ENCODE measurements at regions not wholly inside any gene's neighbourhood (a gene's known extent, or its start where the extent isn't known, plus 50 kb on each side); places are given as distances from the start of the nearest gene placed in this dataset.
"Not testable (repeated sequence)": the region's sequence is repeated elsewhere in the genome, so short reads cannot be mapped to it uniquely, and the experiment has no call there.

DNA sequence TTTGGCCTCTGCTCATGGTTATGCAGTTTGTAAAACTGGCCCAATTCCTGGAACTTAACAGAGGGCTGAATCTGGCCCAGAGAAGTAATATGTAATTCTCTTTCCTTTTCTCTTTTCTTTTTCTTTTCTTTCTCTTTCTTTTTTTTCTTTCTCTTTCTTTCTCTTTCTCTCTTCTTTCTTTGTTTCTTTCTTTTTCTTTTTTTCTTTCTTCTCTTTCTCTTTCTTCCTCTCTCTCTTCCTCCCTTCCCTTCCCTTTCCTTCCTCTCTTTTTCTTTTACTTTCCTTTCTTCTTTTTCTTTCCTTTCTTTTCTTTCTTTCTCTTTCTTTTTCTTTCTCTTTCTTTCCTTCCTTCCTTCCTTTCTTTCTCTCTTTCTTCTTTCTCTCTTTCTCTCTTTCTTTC, 88.8 kb upstream of the SLITRK5 start:
- no peaks in the 10 kb centered on the region for H3K36me3 ChIP-seq
- no peaks in the 10 kb centered on the region for H3K27me3 ChIP-seq
- DNase-seq: no peak
- H3K9me3 ChIP-seq: no peaks in the 10 kb centered on the region
- intact Hi-C loops (cut with DNase I; ENCODE audit: low total_unique reads): no loop called here
- H3K4me3 ChIP-seq: no peak overlapping the region
- no peak overlapping the region for H3K27ac ChIP-seq
- no peak for TF ChIP-seq POLR2A (IDR thresholded peaks at IDR 0.05)
- TF ChIP-seq POLR2AphosphoS5 (IDR thresholded peaks at IDR 0.05): no peak
- TF ChIP-seq, protein P1, sequence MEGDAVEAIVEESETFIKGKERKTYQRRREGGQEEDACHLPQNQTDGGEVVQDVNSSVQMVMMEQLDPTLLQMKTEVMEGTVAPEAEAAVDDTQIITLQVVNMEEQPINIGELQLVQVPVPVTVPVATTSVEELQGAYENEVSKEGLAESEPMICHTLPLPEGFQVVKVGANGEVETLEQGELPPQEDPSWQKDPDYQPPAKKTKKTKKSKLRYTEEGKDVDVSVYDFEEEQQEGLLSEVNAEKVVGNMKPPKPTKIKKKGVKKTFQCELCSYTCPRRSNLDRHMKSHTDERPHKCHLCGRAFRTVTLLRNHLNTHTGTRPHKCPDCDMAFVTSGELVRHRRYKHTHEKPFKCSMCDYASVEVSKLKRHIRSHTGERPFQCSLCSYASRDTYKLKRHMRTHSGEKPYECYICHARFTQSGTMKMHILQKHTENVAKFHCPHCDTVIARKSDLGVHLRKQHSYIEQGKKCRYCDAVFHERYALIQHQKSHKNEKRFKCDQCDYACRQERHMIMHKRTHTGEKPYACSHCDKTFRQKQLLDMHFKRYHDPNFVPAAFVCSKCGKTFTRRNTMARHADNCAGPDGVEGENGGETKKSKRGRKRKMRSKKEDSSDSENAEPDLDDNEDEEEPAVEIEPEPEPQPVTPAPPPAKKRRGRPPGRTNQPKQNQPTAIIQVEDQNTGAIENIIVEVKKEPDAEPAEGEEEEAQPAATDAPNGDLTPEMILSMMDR (IDR thresholded peaks at IDR 0.05): no peak
- no peak for TF ChIP-seq EP300 (IDR thresholded peaks at IDR 0.05)
- no peaks in the 10 kb centered on the region for H3K4me1 ChIP-seq

DNA sequence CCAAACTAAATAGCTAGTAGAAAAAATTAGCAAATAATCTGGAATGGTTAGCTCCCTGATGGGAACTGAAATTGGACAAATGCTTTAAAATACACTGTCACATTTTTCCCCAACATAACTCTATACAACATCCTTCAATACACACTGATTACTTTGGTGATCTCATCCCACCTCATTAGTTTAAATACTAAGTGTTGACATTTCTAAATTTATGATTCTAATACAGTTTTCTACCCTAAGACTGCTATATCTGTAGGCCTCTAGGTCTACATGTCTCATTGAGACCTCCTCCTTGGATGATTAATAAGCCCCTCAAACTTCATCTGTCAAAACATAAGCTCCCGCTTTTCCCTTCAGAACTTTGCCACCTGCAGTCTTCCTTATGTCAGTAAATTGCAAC, 80.7 kb upstream of the SLITRK5 start:
- no peak overlapping the region for H3K27ac ChIP-seq
- H3K27me3 ChIP-seq: no peaks in the 10 kb centered on the region
- H3K4me3 ChIP-seq: no peak overlapping the region
- no peak for TF ChIP-seq EP300 (IDR thresholded peaks at IDR 0.05)
- TF ChIP-seq POLR2A (IDR thresholded peaks at IDR 0.05): no peak
- TF ChIP-seq, protein P1 (IDR thresholded peaks at IDR 0.05): no peak
- no peak for TF ChIP-seq POLR2AphosphoS5 (IDR thresholded peaks at IDR 0.05)
- no peak for DNase-seq
- H3K9me3 ChIP-seq: no peaks in the 10 kb centered on the region
- intact Hi-C loops (cut with DNase I; ENCODE audit: low total_unique reads): no loop called here
- H3K36me3 ChIP-seq: no peaks in the 10 kb centered on the region
- H3K4me1 ChIP-seq: no peaks in the 10 kb centered on the region
- WGBS, 5 donors: 88 to 97% (median 91%) methylated on average over 1 of the region's 1 CpG

DNA sequence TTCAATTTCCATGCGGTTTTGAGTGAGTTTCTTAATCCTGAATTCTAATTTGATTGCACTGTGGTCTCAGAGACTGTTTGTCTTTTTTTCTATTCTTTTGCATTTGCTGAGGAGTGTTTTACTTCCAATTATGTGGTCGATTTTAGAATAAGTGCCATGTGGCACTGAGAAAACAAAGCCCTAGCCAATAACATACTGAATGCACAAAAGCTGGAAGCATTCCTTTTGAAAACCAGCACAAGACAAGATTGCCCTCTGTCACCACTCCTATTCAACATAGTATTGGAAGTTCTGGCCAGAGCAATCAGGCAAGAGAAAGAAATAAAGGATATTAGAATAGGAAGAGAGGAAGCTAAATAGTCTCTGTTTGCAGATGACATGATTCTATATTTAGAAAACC, 66.7 kb upstream of the SLITRK5 start:
- H3K4me3 ChIP-seq; H3K4me1 ChIP-seq; DNase-seq; H3K27ac ChIP-seq; intact Hi-C loops (cut with DNase I; ENCODE audit: low total_unique reads); H3K27me3 ChIP-seq; H3K36me3 ChIP-seq: not testable (repeated sequence)
- H3K9me3 ChIP-seq: peaks cover 0 to 12% (median 7%) of the 10 kb centered on the region in 4 donors
- 60 to 63% (median 62%) methylated on average over 2 of the region's 2 CpGs for WGBS, 5 donors

DNA sequence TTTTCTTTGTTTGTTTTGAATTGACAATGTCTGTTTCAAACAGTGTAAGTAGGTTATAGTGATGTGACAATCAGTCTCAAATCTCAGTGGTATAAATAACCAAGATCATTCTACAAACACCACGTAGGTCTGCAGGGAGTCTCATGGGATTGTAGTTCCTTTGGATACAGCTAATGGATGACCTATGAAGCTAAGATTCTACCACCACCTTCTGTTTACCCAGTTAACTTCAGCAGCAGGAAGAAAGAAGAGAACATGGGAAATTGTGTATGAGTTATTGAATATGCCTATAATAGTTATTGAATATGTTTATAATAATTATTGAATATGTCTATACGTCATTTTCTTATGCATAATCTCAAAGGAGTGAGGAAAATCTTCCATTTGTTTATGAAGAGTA, 63.9 kb upstream of the SLITRK5 start:
- WGBS, 5 donors: 44 to 64% (median 51%) methylated on average over 2 of the region's 2 CpGs
- no peak for DNase-seq
- TF ChIP-seq POLR2AphosphoS5 (IDR thresholded peaks at IDR 0.05) (no peak), EP300 (IDR thresholded peaks at IDR 0.05) (no peak), POLR2A (IDR thresholded peaks at IDR 0.05) (no peak)
- TF ChIP-seq, protein P1 (IDR thresholded peaks at IDR 0.05): no peak
- Histone ChIP-seq H3K27me3 (no peaks in the 10 kb centered on the region), H3K9me3 (peaks cover 0 to 12% (median 7%) of the 10 kb centered on the region in 4 donors), H3K4me3 (no peak overlapping the region), H3K4me1 (no peaks in the 10 kb centered on the region), H3K36me3 (no peaks in the 10 kb centered on the region), H3K27ac (no peak overlapping the region)
- intact Hi-C loops (cut with DNase I; ENCODE audit: low total_unique reads): no loop called here

DNA sequence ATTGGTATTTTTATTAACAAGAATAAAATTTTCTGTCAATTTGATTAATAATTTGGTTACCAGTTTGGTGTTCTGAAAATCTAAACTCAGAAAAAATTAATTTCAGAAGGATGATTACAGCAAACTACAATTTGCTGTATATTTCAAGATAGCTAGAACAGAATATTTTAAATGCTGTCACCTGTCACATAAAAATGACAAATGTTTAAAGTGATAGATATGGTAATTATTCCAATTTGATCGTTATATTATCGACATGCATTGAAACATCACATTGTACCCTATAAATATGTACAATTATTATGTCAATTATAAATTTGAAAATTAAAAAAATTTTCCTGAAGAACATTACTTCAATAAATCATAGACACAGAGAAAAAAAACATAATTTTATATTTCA, 56.9 kb upstream of the SLITRK5 start:
- H3K27me3 ChIP-seq: no peaks in the 10 kb centered on the region
- H3K9me3 ChIP-seq: no peaks in the 10 kb centered on the region
- no peak for DNase-seq
- WGBS, 5 donors: 89 to 94% (median 93%) methylated on average over 2 of the region's 2 CpGs
- no peak overlapping the region for H3K4me3 ChIP-seq
- no peaks in the 10 kb centered on the region for H3K4me1 ChIP-seq
- intact Hi-C loops (cut with DNase I; ENCODE audit: low total_unique reads): no loop called here
- TF ChIP-seq, protein P1 (IDR thresholded peaks at IDR 0.05): no peak
- no peak for TF ChIP-seq POLR2A (IDR thresholded peaks at IDR 0.05)
- TF ChIP-seq EP300 (IDR thresholded peaks at IDR 0.05): no peak
- TF ChIP-seq POLR2AphosphoS5 (IDR thresholded peaks at IDR 0.05): no peak
- H3K36me3 ChIP-seq: no peaks in the 10 kb centered on the region
- no peak overlapping the region for H3K27ac ChIP-seq

Small RNAs in the stretch of these regions (small RNA-seq; reads per million reads assigned to genes)
- gene UBBP5: 0 reads per million in 4 donors

Measured in stomach (tissue), 8 donors.